ENCODE measurements at regions not wholly inside any gene's neighbourhood (a gene's known extent, or its start where the extent isn't known, plus 50 kb on each side); places are given as distances from the start of the nearest gene placed in this dataset.

DNA sequence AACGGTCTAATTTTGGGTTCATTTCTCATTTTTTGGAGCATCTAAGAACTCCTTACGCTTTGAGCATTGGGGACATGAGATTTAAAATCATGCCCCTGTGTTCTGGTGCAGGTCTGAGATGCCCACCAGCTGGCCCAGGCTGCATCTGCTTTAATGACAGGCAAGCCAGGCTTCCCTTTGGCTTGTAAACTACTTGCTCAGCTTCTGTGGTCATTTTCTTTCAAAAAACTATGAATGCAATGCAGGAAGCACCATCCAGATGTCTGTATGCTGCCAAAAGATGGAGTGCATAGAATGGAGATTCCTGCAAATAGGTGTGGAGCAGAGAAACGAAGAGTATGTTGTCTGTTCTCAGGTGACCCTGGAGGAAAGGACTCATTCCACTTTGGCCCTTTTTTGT, 399.9 kb upstream of the ADAMTSL1 start:
- DNase-seq (ENCODE audit: low read depth) = no peak

DNA sequence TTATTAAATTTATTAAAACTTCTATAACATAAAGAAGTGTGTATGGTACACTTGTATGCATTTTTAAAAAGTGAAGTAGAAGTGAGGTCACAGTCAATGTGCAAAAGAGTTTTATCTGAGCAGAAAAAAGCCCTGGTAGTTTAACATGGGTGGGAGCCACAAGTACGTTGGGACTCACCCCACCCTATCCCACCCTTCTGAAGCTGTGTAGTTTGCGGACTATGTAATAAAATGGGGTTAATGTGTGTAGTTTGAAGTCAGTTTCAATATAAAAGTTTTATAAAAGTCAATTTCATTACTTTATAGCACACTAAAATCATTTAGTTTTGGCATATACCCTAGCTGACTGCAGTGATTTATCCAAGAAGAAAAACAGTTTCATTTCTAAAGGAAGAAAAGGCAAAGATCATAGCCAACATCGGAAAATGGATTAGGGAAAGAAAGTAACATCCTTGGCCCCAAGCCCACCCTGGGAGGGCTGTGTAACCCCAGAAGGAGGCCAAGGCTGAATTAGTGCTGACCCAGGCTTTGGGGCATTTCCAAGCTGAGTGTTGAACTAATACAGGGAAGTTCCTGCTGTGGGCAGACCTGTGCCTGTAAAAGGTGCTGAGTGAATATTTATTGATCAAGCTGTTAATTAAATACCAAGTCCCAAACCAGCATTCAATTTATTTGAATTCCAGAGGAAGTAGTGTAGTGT, 398.6 kb upstream of the ADAMTSL1 start:
- DNase-seq (ENCODE audit: low read depth) = no peak

DNA sequence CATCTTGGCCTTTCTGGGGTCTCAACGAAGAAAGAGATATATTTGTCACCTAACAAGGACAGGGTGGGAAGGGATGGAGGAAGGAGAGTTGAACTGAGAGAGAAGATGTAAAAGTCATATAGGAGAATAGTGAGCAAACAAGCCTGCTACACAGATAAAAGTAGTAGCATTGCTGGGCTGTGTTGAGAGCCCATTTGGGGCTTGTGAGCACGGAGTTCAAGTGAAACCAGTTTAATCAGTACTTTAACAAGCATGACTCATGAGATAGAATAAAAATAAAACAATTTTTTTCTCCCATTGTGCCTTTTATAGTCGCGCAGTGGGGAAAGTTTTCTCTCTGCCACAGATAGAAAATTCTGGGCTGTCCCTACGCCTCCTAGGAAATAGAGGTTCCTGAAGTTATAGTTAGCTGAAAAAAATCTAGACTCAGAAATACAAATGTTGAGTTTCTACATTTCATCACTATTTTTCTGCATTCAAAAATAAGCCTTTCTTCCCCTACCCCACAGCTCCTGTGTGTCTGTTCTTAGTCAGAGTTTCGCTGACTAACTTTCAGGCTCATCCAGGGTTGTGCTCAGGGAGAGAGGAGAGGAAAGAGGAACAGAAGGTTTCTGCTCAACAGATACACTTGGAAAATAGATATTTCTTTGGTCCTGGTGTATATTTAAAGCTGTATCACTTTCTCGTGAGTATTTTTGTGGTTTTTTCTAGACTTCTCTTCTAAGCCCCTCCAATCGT, 395.8 kb upstream of the ADAMTSL1 start:
- no peak for DNase-seq (ENCODE audit: low read depth)

DNA sequence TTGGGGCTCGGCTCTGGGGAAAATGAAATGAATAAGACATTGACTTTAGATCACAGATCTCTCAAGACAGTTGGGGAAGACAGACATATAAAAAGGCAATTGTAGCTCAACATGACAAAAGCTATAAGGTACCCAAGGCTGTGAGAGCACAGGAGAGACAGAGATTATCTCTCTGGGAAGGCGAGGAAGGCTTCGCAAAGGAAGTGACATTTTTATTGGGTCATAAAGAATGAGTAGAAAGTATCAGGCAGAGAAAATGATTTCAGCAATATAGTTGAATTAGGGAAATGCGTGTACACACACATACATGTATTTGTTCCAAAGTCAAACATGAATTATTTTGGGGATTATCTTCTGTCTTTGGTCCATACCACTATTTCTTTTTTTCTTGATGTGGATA, 381.8 kb upstream of the ADAMTSL1 start:
- no peak for DNase-seq (ENCODE audit: low read depth)

DNA sequence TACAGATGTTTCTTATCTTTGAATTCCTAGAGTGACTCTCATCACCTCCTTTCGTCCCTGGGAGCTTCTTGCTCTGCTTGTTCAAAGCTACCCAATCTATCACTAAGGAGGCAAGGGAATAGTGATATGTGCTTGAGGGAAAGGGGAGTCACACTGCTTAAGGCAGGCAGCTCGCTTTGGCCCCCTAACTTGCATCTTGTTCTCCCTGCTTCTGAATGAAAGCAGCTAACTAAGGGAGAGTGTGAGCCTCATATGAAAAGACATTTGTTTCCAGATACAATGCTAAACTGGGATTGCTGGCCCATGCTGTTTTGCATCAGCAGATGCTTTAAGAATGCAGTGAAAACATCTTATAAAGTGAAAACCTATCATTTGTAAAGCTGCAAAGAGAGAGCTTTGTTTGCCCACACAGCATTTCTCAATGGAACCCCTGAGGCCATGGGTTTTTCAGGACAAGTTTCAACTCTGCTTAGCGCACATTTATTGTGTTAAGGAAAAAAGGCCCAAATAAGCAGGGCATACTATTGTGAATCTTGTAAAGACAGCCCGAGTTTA, 367.9 kb upstream of the ADAMTSL1 start:
- DNase-seq (ENCODE audit: low read depth) = no peak

DNA sequence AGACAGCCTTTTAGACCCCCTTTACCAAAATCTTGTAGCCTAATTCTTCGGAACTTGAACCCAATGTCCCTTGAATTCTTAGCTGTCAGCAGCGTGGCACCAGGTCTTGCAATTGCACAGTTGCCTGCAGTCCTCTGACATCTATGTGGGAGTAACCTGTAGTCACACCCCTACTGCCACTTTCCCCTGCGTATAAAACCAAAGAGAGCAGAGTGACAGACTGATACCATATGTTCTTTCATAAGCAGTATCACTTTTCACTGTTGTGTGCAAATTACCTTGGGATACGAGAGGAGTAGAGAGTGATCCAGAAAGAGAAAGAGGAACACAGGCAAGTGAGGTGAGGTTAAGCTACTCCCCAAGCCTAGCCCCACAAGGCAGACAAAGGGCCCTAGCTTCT, 364.3 kb upstream of the ADAMTSL1 start:
- DNase-seq (ENCODE audit: low read depth) = no peak

DNA sequence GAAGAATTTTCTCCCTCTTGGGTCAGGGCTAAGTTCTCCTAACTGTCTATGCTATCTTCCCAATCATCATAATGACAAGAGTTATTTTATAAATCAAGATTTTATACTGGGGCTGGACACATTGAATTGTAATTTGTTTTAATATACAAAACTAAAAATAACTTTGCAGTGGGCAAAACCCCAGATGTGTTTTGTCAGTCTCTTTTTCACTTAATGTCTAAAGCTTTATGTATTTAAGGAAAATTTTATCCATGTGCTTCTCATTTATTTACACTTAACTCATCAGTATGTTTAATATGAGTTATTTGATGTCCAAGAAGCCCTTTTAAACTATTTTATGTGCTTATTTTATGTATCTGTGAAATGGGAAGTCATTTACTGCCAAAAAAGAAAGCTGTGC, 362.8 kb upstream of the ADAMTSL1 start:
- DNase-seq (ENCODE audit: low read depth) = no peak

DNA sequence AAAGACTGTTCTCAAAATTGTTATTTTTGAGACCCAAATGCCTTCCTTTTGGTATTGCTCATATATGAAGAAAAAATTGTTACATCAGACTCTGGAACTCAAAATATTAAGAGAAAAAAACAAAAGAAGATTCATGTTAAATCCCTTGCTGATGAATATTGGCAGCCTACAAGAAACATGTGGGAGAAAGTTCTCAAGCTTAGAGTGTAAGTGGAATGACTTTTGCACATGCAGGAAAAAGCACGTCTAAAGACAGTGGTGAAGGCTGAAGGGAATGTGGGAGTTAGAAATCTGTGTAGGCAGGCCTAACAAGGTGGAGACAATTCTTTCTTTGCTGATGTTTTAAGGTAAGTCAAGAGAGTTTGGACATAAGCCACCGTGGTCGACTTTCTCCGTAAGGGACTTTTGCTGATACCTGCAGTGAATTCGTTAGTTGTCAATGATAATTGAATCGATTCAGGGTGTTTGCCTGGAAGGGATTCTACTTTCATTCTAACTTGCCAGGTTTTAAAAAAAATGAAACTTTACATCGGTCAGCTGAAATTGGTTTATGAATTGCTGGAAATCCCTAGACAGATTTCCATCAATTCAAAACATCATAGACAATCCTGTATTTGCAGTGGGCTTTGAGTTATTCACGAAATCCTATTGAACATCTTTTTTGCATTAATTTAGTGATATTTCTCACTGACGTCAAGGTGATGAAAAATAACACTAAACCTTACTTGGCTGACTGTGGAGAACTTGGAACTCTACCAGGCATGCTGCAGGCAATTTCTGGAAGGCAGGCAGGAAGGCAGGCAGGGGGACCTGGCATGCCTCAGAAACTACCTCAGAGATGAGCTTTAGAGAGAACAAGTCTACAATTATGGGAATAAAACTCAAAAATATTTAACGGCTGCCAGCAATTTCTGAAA, 359.1 kb upstream of the ADAMTSL1 start:
- no peak for DNase-seq (ENCODE audit: low read depth)

DNA sequence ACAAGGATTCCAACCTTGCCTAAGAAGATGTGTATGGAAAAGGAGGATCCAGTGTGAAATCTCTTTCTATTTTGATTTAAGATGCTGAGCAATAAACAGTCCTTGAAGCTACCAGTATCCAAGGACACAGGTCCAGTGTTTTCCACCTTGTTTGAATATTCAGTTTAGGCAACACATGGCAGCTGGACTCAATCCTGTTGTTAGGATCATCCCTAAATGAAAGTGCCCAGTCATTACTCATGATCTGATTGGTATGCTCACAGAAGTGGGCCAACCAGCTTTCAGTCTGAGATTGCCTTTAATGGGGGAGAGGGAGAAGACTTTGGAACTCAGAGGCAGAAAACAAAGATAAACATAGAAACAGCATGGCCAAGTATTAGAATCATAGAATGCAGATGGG, 355.7 kb upstream of the ADAMTSL1 start:
- no peak for DNase-seq (ENCODE audit: low read depth)

DNA sequence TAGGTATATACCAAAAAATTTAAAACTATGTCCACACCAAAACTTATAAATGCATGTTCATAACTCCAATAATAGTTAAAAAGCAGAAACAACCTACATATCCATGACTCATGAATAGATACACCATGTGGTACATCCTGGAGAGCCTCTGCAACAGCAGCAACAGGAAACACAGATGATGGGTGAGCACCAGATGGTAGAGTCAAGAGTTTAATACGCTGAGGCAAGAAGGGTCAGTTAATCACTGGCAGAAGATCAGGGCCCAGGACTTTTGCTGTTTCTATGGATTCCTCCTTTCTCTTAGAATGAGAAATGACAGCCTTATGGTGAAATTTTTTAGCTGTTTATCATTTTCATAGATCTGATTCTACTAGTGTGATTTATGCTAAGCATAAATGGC, 351.8 kb upstream of the ADAMTSL1 start:
- DNase-seq (ENCODE audit: low read depth) = no peak

DNA sequence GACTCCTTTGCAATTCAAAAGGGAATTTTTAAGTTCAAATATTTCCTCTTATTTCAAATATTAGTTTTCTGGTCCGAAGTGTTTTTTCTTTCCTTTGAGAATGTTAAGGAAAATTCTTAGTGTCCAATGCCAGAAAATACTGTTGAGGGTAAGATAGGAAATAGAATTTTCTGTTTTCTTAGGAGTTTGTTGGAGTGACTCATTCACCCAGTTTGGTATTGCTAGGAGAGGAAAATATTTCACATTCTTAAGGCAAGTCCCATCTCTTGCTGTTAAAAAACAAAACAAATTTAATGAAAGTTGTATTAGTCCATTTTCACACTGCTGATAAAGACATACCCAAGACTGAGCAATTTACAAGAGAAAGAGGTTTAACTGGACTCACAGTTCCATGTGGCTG, 349.2 kb upstream of the ADAMTSL1 start:
- DNase-seq (ENCODE audit: low read depth) = no peak

DNA sequence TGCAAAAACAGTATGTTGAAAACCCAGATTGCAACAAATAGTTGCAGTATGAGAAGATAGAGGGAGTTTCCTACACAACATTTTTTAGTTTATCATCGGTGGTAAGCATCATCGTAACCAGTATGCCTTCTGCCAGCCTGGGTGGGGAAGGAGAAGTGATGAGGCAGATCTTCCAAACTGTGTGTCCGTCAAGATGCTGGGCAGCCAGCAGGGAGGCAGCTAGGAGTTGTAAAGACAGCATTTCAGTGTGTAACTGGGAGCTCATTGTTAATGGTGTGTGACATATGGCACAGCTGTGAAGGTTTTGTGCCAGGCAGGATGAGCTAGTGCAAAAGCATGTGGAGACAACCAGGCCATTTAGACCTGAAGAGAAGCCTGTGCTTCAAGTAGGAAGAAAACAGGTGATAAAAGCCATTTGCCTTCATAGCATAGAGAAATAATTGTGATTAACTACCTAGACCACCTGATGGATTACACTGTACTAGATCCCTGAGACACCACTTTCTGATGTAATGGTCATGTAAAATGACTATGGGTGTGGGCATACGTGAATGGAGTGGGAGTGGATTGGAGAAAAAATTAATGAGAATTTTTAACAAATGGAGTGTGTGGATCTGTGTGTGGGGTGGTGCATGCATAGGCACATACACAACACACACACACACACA, 347.0 kb upstream of the ADAMTSL1 start:
- DNase-seq (ENCODE audit: low read depth) = no peak

DNA sequence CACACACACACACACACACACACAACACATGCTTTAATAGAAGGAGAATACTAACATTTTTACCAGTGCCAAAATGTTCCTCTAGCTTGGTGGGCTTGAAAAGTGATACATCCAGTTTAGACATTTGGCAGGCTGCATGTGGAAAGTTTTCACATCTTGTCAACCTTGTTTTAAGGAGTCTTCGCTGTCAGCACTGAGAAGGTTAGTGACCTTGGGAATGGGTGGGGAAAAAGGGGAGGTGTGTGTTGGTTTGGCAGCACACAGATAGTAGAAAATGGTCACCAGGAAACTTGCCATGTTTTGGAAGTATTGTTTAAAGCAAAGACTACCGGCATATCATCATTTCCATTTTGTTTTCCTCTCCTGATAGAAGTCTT, 346.5 kb upstream of the ADAMTSL1 start:
- DNase-seq (ENCODE audit: low read depth) = no peak

DNA sequence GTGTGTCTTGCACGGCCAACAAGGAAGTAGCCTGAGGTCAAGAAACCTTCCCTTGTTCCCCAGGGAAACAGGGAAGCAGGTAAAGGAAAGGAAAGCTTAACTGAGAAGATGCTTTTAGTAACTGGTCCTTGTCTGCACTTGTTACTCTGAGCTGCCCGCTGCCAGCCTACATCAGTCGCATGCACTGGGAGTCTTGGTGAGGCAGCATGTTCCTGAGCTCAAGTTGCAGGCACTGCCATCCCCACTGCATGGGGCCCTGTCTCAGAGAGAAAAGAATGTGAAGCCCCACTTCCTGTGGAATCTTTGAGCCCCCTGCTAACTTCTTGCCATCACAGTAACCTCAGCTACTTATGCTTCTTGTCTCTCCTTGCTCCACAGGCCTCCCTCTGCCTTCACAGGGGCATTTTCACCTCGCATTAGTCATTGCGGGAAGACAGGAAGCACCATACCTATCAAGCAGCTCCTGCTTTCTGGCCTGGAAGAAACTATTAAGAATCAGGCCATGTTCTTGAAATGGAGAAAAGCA, 344.1 kb upstream of the ADAMTSL1 start:
- no peak for DNase-seq (ENCODE audit: low read depth)

DNA sequence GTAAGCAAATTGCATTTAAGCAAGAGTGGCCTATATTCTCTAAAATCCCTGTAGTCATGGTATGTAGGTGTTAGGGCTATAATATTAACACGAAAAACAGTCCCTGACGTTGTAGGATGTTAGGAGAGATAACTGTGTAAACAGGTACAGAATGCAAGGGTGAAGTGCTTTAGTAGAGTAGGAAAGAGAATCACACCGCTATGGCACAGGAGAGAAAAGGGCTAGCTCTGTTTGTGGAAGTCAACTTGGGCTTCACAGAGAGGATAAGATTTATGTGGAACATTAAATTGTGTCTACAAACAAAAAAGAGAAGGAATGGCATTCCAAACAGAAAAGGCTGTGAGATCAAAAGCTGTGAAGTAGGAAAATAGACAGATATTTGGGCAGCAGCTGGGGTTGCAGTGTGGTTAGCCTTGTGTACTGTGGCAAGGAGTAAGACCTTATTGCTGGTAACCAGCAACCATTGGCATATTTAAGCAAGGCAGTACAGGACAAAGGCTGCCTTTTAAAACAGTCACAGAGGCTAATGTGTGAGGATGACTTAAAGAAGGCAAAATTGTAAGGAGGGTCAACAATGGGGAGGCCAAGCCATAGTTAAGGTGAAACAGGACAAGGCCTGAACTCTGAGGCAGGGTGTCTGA, 337.5 kb upstream of the ADAMTSL1 start:
- no peak for DNase-seq (ENCODE audit: low read depth)

DNA sequence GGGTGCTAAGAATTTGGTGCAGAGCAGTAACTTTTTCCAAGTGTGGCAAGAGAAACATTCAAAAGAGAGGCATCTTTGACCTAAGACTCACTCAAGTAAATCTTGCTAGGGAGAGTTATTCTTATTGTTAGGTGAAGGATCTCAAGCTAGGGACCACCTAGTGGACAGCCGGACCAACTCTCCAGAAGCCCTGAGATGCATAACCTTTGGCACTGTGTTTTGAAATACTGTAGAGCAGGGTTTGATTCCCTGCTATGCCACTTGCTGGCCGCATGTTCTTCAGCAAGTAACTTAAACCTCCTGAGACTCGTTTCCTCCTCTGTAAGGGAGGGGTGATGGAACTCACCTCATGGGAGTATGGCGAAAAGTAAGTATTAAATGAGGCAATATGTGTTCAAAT, 336.1 kb upstream of the ADAMTSL1 start:
- no peak for DNase-seq (ENCODE audit: low read depth)

DNA sequence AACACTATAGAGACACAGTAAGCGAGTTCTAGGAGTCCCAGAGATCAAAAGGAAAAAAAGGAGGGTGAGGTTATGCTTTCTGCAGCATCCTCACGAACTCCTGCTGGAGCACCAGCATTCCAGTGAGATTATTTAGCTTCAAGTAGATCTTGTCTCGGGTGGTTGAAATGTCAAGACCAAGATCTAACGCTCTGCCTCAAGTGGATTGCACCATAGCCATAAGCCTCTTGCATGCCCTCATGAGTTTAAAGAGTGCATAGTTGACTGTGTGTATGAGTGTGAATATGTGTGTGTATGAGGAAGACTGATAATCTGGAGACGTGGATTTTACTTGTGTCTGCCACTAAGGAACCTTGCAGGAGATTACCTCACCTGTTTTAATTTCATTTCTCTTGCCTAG, 335.3 kb upstream of the ADAMTSL1 start:
- no peak for DNase-seq (ENCODE audit: low read depth)

DNA sequence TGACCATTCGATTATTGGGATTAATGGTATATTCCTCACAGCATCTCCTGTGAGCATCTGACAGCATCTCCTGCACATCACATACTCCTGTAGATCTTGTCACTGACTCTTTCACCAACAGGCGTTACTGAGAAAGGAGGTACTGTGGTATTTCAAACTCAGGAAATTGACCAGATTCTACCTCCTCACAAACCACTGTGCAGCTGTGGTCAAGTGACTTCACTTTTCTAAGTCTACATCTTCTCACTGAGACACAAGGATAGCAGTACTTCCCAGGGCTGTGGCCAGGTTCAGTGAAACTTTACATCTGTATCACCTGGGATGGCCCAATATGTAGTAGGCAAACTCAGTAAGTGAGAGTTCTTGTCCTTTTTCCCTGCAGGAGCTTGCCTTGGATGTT, 332.3 kb upstream of the ADAMTSL1 start:
- no peak for DNase-seq (ENCODE audit: low read depth)

DNA sequence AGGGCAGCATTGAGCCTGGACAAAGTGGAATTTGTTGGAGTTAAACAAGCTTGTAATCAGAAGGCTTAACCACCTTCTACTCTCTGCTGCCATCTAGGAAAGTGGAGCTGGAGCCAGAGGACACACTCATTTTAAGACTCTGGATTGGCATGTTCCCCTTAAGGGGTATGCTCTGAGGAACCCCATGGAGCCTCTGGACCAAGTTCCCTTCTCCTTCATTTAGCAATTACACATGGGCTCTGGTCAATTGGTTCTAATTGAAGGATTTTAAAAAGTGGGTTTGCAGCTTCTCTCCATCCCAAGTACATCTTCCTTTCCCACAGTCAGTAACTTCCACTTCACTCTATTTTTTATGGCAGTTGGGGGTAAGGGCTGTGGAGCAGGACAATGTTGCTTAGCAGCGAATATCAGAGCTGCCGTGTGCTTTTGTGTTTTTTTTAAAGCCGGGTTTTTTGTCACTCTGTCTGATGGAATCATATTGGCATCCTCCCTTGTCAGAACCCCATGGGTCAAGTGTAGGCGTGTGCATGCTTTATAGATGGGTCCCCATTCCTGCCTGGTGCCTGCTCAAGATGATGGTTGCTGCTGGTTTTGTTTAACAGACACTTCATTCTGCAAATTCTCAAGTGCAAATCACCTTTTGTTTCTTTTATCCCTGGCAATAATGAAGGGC, 330.7 kb upstream of the ADAMTSL1 start:
- DNase-seq (ENCODE audit: low read depth) = no peak

DNA sequence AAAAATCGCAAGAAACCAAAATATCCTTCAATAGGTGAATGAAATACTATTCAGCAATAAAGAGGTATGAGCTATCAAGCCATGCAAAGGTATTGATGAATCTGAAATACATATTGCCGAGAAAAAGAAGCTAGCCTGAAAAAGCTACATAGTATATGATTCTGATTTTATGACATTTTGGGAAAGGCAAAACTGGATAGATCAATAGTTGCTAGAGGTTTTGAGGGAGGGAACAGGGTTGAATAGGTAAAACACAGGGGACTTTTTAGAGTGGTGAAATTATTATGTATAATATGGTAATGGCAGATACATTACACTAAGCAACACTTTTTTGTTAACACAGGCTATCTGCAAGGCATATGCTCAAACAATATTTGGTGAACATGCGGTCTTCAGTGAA, 327.6 kb upstream of the ADAMTSL1 start:
- no peak for DNase-seq (ENCODE audit: low read depth)
